Esophagus squamous epithelium (tissue), 4 donors: ENCODE measurements at regions not wholly inside any gene's neighbourhood (a gene's known extent, or its start where the extent isn't known, plus 50 kb on each side); places are given as distances from the start of the nearest gene placed in this dataset.

Experiments
- POLR2A ChIP-seq, 4 donors: fragments of 450-650 bp; IDR thresholded peaks; one replicate each; pipeline ENCODE4 v1.6.1; 2017; ENCODE audit warnings: antibody characterized with exemption in 4 of 4, mild to moderate bottlenecking in 4 of 4, moderate library complexity in 3 of 4
- TF ChIP-seq, protein P1 (sequence below), 6 experiments: fragments of 450-650 bp in 4 of 6; fragments of 200-600 bp in 2 of 6; sonication (generic) in 2 of 6; IDR thresholded peaks; one replicate each; pipeline ENCODE4 v1.5.1; 2016 to 2019; ENCODE audit warnings: antibody characterized with exemption in 6 of 6, mild to moderate bottlenecking in 4 of 6, moderate library complexity in 4 of 6

DNA sequence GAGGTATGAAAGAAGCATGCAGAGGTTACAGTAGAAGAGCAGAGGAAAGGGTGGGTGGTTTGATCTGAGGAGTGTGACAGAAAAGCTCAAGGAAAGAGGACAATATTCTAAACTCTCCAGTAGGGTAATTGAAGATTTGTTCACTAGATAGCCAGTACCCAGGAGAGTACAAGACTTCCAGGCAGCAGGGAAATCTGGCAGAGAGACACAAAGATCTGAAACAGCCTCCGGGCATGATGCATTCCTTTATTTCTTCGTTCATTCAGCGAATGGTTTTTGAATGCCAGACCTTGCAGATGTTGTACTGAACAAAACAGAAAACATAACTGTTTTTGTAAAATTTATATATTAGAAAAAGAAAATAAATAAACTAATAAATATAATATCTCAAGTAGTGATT, 766.6 kb downstream of the FAT4 start:
- no peak for TF ChIP-seq POLR2A (IDR thresholded peaks at IDR 0.05)
- TF ChIP-seq, protein P1, sequence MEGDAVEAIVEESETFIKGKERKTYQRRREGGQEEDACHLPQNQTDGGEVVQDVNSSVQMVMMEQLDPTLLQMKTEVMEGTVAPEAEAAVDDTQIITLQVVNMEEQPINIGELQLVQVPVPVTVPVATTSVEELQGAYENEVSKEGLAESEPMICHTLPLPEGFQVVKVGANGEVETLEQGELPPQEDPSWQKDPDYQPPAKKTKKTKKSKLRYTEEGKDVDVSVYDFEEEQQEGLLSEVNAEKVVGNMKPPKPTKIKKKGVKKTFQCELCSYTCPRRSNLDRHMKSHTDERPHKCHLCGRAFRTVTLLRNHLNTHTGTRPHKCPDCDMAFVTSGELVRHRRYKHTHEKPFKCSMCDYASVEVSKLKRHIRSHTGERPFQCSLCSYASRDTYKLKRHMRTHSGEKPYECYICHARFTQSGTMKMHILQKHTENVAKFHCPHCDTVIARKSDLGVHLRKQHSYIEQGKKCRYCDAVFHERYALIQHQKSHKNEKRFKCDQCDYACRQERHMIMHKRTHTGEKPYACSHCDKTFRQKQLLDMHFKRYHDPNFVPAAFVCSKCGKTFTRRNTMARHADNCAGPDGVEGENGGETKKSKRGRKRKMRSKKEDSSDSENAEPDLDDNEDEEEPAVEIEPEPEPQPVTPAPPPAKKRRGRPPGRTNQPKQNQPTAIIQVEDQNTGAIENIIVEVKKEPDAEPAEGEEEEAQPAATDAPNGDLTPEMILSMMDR (IDR thresholded peaks at IDR 0.05), result no peak
